ENCODE measurements at regions not wholly inside any gene's neighbourhood (a gene's known extent, or its start where the extent isn't known, plus 50 kb on each side); places are given as distances from the start of the nearest gene placed in this dataset.

GRCh38 chr10:74771054-74771453 is 55.3 kb upstream of the KAT6B start:
- CTCF ChIA-PET = interaction anchor here (0.7 to 1.1 kb wide), 3 partner anchors 15 to 350 kb away, joined by 3 read pairs; no protein-coding TSS in a partner anchor
- POLR2A ChIA-PET = no interaction called here

GRCh38 chr10:74775099-74775498 is 51.3 kb upstream of the KAT6B start:
- ChIA-PET CTCF (no interaction called here), POLR2A (no interaction called here)
- no peak for DNase-seq (ENCODE audit: low read depth)
- Histone ChIP-seq H3K4me3 (ENCODE audit: low read depth, low read length) (no peak overlapping the region), H3K27me3 (ENCODE audit: control insufficient read depth, insufficient read depth, low read length) (no peaks in the 10 kb centered on the region), H3K36me3 (ENCODE audit: control insufficient read depth, insufficient read depth, low read length) (no peaks in the 10 kb centered on the region)
- TF ChIP-seq CTCF (IDR thresholded peaks at IDR 0.05; ENCODE audit: insufficient read depth, low read depth, low read length) = no peak

More at GRCh38 chr10:74771054-74771453, 55.3 kb upstream of the KAT6B start:
- DNase-seq (ENCODE audit: low read depth) = no peak
- no peak overlapping the region for H3K4me3 ChIP-seq (ENCODE audit: low read depth, low read length)
- TF ChIP-seq CTCF (IDR thresholded peaks at IDR 0.05; ENCODE audit: insufficient read depth, low read depth, low read length) = no peak
- H3K27me3 ChIP-seq (ENCODE audit: control insufficient read depth, insufficient read depth, low read length) = no peaks in the 10 kb centered on the region; the same call in 1 of the 2 replicates
- no peaks in the 10 kb centered on the region for H3K36me3 ChIP-seq (ENCODE audit: control insufficient read depth, insufficient read depth, low read length)
